NCI-H128 (cell line): ENCODE measurements at regions not wholly inside any gene's neighbourhood (a gene's known extent, or its start where the extent isn't known, plus 50 kb on each side); places are given as distances from the start of the nearest gene placed in this dataset.
"Not testable (repeated sequence)": the region's sequence is repeated elsewhere in the genome, so short reads cannot be mapped to it uniquely, and the experiment has no call there.

Experiments
- DNase-seq: peaks from one replicate; lab custom pipeline; 2025; ENCODE audit not compliant: unreplicated experiment; lab: John Stamatoyannopoulos, UW

DNA sequence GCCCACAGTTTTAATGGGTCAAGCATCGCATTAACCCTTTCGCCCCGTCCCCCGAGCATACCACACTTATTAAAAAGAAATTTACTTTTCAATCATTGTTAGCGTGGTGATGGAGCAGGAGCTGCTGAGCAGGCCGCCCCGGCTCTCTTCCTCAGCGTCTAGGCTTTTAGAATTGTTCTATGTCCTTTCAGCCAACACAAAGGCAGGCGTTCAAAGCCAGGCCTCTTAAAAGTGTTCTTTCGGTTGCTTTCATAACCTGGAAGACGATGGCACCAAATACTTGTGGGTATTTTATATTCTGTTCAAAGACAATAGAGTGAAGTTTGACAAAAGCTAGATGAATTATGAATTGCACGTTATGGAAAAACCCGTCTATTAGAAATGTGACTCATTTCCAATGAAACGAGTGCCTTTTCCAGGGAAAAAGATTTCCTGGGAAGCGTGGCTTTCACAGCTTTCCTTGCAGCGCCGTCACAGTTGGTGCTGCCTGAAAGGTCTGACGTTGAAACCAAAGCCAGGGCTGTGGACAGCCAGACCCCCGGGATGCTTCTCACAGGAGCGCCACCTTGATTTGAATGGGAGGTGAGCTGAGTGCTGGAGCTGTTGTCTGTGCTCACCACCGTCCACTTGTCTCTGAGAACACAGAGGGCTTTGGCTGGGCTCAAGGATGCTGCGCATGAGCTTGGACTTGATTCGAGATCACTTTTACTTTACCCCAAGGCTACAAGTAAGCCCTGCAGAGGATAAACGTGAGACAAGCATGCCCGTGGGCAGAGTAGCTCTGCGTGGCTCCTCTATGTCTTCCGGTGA is 78.8 kb downstream of the SOX1 start:
- no peak for DNase-seq

GRCh38 chr13:112150352-112150751 is 83.4 kb downstream of the SOX1 start:
- DNase-seq = no peak

DNA sequence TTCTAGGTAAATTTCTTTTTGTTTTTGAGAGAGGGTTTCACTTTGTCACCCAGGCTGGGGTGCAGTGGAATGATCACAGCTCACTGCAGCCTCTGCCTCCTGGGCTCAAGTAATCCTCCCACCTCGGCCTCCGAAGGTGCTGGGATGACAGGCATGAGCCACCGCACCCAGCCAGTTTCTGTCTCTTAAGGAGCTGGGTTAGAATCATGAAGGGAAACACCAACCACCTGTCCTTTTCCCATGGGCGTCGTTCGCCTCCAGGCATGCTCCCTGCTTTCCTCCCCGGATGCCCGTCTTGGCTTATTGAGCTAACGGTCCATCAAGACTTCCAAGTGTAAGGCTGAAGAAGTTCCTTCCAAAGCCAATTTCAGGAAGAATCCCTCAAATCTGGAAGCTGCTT is 85.9 kb downstream of the SOX1 start:
- DNase-seq = no peak

DNA sequence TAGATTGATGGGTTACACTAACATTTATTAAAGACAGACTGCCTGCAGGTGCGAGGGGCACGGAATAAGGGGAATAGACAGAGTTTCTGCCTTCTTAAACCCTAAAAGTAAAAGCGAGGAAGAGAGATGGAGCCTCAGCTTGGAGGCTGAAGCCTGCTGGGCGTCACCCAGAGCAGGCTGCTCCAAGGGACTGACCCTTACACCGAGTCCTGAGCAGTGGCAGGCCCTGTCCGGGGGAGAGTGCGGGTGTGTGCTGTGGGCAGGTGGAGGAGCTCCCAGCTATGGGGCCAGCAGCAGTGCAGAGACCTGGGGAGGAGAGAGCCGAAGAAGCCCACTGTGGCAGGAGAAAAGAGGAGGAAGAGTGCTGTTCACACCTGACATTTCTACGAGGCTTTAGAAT is 86.4 kb downstream of the SOX1 start:
- DNase-seq = no peak

DNA sequence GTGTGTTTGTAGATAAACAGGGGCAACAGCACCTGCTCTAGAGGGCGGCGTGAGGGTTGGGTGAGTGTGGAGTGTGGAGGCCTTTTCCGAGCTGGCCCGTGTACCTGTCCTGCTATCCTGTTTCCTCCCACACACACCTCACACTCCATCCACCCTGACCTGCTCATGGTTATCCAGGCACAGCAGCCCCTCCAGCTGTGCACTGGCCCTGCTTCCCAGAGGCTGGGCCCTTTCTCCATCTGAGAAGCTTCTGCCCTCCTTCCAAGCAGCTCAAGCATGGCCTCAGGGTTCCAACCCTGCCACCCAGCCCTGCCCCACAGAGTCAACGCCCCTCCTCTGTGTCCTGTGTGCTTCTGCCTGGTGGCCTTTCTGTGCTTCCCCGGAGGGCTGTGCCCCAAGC is 86.9 kb downstream of the SOX1 start:
- no peak for DNase-seq

- no peak for DNase-seq
Measured at GRCh38 chr13:112154301-112155060, 87.5 kb downstream of the SOX1 start.

DNA sequence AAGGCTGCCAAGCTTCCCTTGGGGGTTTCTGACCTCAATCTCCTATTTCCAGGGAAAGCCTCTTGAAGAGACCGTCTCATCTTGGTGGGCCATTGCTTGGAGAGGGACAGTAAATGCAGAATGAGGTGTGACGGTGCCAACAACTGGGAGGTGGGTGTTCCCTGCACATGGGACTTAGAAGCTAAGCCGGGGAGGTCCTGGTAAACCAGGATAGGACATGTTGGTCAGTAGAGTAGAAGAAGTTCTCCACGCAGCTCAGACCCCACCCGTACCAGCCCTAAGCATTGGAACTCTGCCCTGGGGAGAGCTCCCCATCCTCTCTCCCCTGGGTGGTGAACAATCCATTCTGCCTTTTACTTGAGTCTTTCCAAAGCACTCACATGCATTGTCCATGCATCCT is 92.0 kb downstream of the SOX1 start:
- no peak for DNase-seq

DNA sequence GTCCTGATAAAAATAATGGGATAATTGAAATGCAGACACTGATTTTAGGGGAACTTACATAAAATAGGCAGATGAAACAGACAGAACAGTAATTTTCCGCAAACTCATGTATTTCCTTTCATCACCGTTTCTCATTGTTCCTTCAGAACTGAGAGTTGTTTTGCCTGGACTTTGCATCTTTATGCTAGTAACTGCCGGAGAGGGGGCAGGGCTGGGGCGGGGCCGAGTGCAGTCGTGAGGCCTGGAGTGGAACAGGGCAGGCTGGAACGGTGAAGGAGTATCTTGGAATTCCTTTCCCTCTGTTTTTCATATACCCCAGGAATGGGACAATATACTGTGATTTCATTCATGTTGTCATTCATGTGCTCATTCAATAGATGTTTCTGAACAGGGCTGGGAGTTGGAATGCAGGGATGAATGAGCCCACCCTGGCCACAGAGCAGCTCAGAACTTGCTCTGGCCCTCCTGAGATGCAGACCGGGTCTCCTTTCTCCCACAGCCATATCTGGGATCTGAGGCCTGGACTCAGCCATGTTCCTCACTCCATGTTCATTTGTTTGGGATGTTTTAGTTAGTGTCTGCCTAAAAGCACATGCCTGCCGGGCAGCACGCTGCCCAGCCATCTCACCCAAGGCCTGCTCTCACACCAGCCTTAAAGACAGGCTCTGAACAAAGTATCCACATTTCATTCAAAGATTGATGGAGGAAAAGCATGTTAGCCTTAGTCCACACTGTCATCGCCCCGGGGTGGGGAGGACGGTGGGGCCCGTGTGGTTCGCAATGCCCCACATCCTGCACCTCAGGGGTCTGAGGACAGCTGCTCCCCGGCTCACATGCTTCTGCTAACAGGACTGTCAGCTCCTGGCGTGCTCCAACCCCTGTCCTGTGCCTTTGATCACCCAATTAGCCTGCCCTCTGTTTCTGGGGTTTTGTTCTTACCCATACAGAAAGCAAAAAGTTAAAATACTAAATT is 92.9 kb downstream of the SOX1 start:
- DNase-seq = no peak

DNA sequence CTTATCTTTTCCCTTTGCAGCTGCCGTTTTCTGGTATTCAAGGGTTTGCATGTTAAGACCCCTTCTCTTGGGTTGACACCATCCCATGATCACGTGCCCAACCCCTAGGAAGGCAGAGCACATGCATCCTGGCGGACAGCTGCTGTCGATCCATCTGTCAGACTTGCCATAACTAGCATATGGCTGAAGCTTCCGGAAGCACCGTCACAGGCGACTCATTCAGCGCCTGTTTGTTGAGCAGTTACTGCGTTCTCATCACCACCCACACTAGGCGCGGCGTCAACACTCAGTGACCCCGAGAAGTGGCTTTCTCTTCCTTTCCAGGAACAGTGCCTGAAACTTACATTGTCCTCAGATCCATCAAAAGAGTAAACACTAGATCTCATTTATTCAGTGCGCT is 93.6 kb downstream of the SOX1 start:
- DNase-seq = no peak

DNA sequence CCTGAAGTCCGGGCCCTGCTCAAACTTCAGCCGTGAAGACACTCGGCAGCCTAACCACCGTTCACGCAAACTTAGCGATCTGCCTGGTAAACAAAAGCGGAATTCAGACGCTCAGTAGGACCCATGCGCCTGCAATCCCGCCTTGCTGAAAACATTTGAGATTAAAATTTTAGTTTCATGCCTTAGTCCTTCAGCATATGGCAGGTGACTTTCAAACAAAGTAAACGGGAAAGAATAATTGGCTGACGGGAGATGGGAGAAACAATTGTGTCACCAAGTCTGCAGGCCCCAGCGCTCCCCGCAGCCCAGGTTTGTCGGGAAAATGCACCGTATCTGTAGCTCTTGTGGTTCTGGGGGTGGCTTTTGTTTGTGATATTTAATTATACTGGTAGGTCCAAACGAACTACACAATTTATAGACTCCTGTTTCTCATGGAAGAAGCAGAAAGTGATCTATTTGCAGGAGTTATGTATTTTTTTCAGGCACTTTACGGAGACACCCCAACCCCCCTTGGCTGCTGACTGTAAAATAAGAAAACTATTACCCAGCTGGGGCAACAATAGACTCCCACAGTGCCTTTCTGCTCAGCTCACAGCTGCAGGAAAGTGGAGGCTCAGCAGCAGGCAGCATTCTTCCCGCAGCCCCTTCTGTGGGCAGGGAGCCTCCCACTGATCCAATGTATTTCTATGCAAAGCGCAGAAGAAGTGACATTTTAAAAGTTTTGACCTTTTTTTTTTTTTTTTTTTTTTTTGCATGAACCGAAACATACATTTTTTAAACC is 94.8 kb downstream of the SOX1 start:
- no peak for DNase-seq

DNA sequence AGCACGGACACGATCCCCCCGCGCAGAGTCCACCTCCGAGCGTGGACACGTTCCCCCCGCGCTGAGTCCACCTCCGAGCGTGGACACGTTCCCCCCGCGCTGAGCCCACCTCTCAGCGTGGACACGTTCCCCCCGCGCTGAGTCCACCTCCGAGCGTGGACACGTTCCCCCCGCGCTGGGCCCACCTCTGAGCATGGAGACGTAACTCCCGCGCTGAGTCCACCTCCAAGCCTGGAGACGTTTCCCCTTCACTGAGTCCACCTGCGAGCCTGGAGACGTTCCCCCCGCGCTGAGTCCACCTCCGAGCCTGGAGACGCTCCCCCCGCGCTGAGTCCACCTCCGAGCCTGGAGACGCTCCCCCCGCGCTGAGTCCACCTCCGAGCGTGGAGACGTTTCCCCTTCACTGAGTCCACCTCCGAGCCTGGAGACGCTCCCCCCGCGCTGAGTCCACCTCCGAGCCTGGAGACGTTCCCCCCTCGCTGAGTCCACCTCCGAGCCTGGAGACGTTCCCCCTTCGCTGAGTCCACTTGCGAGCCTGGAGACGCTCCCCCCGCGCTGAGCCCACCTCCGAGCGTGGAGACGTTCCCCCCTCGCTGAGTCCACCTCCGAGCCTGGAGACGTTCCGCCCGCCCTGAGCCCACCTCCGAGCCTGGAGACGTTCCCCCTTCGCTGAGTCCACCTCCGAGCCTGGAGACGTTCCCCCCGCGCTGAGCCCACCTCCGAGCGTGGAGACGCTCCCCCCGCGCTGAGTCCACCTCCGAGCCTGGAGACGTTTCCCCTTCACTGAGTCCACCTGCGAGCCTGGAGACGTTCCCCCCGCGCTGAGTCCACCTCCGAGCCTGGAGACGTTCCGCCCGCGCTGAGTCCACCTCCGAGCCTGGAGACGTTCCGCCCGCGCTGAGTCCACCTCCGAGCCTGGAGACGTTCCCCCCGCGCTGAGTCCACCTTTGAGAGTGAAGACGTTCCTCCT is 97.0 kb downstream of the SOX1 start:
- not testable (repeated sequence) for DNase-seq

DNA sequence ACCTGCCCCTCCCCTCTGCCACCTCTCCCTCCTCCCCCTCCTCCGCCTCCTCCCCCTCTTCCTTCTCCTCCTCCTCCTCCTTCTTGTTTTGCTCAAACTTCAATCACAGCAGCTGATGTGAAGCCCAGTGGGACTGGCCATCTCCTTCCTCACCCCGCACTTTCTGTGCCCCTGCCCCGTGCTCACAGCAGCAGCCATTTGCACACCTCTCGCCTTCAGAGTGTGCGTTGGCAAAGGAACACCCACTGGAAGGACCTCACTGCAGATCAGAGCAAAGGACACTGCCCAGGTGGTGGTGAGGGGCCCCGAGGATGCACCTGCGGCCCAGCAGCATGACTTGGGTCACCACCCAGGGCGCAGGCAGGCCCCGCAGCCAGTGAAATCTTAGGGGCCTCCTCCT is 98.8 kb downstream of the SOX1 start:
- DNase-seq = no peak

DNA sequence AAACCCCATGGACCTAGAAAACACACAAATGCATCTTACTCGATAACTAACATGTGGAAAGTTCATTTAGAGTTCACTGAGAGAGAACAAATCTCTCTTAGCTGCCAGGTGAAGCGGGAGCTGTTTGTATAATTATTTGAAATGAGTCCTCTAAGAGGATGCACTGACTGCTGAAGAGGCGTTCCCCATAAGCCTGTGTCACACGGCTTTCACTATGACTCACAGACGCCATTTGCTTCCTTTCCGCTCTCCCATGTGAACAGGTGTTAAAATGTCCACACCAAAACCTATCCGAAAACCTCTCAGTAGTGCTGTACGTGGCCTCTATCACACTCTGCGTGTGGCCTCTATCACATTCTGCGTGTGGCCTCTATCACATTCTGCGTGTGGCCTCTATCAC is 101.8 kb downstream of the SOX1 start:
- no peak for DNase-seq

DNA sequence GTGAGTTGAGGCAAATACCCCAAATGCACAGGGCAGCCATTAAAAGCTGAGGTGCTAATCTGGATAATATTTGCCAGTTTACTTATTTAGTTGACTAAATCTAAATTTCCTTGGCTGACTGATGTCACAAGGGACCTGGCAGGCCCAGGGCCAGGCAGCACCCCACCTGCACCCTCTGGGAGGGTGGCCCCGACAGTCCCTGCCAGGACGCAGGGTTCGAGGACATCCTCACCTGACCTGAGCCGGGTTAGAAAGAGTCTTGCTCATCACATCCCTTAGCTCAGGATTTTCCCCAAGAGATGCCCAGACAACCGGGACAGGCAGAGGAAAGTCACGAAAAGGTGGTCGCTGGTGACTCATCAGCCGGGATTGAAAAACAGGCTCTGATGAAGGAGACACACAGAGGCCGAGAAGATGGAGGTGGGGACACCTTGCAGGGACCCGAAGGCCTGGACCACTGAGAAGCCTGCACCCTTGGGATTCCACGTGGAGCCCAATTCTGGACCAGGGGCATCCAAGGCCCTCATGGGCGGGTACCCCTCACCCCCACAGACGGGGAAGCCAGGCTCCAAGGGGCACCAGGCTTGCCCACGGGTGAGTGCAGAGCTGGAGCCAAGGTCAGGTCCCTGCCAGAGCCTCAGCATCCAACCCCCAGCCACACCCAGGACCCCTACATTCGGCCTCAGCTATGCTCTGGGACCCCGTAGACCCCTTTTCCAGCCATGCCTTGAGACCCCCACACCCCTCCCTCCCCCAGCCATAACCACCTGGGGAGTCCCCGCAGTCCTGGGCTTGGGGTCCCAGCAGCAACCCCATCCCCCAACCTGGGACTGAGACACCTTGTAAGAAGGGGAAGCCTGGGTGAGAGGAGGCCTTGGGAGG is 103.2 kb downstream of the SOX1 start:
- no peak for DNase-seq

DNA sequence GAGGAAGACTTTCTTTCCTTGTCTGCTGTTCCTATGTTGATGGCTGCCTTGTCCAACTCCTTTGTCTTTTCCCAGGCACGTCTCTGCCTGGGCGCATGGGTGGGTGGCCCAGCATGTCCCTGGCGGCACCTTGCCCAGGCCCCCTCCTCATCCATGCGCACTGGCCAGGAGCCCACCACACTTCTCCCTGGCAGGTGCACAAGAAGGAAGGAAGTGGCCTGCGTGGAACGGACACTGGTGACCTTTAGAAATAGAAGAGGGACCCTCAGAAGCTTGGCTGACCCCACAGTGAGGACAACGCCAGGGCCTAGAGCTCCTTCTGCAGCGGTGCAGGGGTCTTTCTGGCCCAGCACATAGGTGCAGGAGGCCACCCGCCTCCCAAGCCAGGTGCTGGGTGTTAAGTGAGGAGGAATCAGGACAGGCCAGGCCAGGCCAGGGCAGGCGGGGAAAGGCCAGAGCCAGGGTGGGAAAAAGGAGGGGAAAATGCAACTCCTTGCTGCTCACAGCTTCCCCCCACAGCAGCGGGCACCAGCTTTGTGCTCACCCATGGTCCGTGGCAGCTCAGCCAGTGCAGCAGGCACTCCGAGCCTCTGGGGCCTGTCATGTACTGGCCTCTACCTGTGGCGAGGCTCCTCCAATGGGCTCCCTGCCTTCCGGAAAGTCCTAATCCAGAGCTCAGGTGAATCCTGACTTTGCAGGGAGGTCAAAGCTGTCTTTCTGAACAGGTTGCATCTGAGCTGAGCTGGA is 104.0 kb downstream of the SOX1 start:
- DNase-seq = no peak

- DNase-seq = no peak
Measured at GRCh38 chr13:112171570-112171965, 104.6 kb downstream of the SOX1 start.

GRCh38 chr13:112172017-112172416 is 105.1 kb downstream of the SOX1 start:
- DNase-seq = no peak
